GM06990 (cell line): ENCODE measurements at regions not wholly inside any gene's neighbourhood (a gene's known extent, or its start where the extent isn't known, plus 50 kb on each side); places are given as distances from the start of the nearest gene placed in this dataset.
A peak's percentile ranks its signal among the peaks of the same experiment; 100 is the strongest.

Experiments used
- DNase-seq: peaks from one replicate; pipeline ENCODE4 v3.0.0-alpha.2; 2011; ENCODE audit not compliant: insufficient read length; ENCODE audit errors: extremely low read depth
- H3K27me3 ChIP-seq: replicated peaks from 2 replicates; pipeline ENCODE4 v1.6.0; 2011; ENCODE audit warnings: low read length; ENCODE audit not compliant: control insufficient read depth, insufficient read depth
- H3K36me3 ChIP-seq: 2 replicates; pipeline ENCODE4 v1.5.1; 2011; ENCODE audit warnings: low read length; ENCODE audit not compliant: control insufficient read depth, insufficient read depth
- H3K4me3 ChIP-seq: replicated peaks from 2 replicates; pipeline ENCODE4 v1.5.1; 2011; ENCODE audit warnings: low read depth, mild to moderate bottlenecking, control low read depth, low read length
- TF ChIP-seq, protein P1 (sequence below): IDR thresholded peaks from 2 replicates; pipeline ENCODE4 v1.5.1; 2011; ENCODE audit warnings: low read length, control low read depth, mild to moderate bottlenecking, inconsistent platforms; ENCODE audit not compliant: insufficient read depth, poor library complexity, severe bottlenecking

DNA sequence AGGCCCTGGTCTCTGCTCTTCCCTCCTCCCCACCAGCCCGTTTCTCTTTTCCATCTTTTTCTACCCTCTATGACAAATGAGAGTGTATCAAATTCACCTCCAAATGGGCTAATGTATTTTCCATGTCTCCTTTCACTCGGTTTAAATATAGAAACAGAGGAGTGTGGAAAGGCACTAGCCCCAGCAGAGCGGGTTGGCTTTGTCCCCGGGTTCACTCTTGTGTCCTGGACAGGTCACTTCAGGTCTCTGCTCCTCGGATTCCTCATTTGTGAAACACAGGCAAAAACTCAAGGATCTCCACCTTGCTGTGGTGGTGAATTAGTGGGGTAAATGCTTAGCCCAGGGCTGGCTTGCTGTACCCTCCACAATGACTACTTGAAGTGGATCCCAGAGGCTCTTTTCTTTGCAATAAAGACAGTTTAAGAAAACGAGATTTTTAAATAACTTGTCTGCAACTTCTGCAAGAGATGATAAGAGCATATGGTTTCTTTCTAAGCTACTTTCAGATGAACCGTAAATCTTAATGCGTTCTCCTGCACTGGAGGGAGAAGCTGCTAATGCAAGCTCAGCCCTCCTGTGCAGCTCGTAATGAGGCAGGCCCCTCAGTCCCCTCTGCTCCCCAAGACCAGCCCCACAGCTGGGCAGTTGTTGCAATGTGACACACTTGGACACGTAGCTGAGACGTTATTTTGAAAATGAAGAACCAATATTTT lies 292.9 kb downstream of the THBS2 start:
- TF ChIP-seq, protein P1, sequence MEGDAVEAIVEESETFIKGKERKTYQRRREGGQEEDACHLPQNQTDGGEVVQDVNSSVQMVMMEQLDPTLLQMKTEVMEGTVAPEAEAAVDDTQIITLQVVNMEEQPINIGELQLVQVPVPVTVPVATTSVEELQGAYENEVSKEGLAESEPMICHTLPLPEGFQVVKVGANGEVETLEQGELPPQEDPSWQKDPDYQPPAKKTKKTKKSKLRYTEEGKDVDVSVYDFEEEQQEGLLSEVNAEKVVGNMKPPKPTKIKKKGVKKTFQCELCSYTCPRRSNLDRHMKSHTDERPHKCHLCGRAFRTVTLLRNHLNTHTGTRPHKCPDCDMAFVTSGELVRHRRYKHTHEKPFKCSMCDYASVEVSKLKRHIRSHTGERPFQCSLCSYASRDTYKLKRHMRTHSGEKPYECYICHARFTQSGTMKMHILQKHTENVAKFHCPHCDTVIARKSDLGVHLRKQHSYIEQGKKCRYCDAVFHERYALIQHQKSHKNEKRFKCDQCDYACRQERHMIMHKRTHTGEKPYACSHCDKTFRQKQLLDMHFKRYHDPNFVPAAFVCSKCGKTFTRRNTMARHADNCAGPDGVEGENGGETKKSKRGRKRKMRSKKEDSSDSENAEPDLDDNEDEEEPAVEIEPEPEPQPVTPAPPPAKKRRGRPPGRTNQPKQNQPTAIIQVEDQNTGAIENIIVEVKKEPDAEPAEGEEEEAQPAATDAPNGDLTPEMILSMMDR, result no peak
- DNase-seq, result no peak
- Histone ChIP-seq H3K4me3 (no peak overlapping the region), H3K27me3 (no peaks in the 10 kb centered on the region), H3K36me3 (no peaks in the 10 kb centered on the region)

DNA sequence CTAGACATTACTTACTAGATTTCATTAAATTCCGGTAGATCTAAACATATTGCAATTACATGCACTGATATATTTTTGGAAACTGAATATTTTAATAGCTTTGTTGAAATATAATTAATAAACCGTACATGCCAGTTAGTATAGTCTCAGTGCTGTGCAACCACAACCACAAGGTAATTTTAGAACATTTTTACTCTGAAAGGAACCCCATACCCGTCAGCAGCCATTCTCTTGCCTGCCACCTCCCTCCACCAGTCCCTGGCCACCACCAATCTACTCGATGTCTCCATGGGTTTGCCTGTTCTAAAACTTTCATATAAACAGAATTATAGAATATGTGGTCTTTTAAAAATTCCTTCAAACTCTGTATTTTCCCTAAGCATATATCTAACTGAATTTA lies 293.9 kb downstream of the THBS2 start:
- DNase-seq, result no peak
- Histone ChIP-seq H3K27me3 (no peaks in the 10 kb centered on the region), H3K4me3 (no peak overlapping the region), H3K36me3 (no peaks in the 10 kb centered on the region)
- TF ChIP-seq, protein P1, result no peak

DNA sequence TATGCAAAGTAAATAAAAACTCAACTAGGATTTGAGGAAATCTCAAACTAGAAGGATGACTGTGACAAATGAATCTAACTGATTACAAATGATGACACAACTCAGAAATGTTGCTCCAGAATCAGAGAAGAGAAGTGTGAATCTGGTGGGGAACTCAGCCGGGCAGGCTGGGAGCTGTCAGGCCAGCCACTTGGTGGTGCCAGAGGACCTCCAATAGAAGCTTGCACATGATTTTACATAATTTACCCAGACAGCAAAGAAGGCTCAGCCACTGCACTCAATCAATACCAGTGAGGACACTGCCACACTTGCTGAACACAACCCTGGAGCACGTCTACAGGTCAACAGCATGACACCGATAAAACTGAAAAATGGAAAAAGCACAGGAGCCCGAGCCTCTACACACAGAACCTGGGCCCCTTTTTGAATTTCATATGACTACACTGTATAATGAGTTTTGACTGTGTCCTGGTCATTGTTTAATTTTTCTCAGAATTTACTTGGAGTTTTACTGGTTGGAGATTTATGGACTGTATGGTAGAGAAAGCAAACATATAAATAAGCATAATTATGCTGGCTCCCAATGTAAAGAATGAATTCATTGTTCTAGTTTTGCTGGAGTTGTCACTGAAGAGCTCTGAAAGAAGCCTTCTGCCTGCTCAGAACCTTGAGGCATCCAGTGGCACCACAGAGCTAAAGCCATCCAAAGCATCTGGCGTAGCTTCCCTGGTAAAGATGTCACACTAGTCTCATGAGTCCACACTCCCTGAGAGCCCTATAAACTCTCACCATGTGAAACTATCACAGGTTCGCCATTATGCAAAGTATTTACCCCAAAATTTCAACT lies 296.5 kb downstream of the THBS2 start:
- Histone ChIP-seq H3K4me3 (no peak overlapping the region), H3K36me3 (no peaks in the 10 kb centered on the region), H3K27me3 (no peaks in the 10 kb centered on the region)
- TF ChIP-seq, protein P1, result peak; percentile 76
- no peak for DNase-seq

DNA sequence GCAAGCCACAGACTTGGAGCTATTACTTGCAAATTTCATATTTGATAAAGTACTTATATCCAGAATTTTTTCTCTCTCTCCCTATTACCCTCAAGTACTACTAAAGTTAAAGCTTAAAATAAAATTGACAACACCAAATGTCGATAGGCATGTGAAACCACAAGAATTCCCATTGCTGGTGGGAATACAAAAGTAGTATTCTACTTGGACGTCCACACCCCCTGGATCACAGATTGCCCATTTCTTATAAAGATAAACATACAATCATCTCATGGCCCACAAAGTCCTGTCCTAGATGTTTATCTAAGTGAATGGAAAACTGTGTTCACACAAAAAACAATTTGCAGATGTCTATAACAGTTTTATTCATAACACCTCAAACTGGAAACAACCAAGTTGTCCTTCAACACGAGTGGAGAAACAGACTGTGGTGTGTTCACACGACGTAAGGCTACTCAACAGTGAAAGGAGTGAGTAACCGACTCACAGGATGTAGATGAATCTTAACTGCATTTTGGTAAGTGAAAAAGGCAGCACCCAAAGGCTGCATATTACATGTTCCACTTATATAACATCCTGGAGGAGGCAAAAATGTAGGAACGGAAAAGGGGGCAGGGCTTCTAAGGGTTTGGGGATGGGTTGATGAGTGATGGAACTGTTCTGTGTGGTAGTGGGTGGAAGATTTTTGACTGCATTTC lies 297.4 kb downstream of the THBS2 start:
- H3K27me3 ChIP-seq, result no peaks in the 10 kb centered on the region
- TF ChIP-seq, protein P1, result no peak
- DNase-seq, result no peak
- no peak overlapping the region for H3K4me3 ChIP-seq
- no peaks in the 10 kb centered on the region for H3K36me3 ChIP-seq

DNA sequence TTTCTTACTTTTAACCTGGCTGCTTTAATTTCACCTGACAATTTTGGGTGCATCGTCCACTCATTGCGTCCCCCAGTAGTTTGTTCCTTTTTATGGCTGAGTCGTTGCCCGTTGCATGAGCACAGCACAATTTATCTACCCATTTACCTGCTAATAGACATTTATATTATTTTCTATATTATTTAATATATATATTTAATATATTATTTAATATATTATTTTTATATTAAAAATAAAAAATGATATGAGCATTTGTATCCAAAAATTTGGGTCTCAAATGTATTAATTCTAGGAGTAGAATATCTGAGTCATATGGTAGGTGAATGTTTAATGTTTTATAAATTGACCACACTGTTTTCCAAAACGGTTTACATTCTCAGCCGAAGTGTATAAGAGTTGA lies 300.2 kb downstream of the THBS2 start:
- Histone ChIP-seq H3K27me3 (no peaks in the 10 kb centered on the region), H3K4me3 (no peak overlapping the region), H3K36me3 (no peaks in the 10 kb centered on the region)
- TF ChIP-seq, protein P1, result no peak
- DNase-seq, result no peak
